Testis (tissue), 2 donors: ENCODE measurements at regions not wholly inside any gene's neighbourhood (a gene's known extent, or its start where the extent isn't known, plus 50 kb on each side); places are given as distances from the start of the nearest gene placed in this dataset.

ENCODE experiments used
- CTCF ChIP-seq, 3 experiments: fragments of 450-650 bp in 2 of 3; fragments of 200-600 bp in 1 of 3; sonication (generic) in 1 of 3; IDR thresholded peaks; one replicate each; pipeline ENCODE4 v1.5.1; 2016 to 2019; ENCODE audit warnings: antibody characterized with exemption in 3 of 3, mild to moderate bottlenecking in 2 of 3, moderate library complexity in 1 of 3
- POLR2A ChIP-seq: fragments of 450-650 bp; IDR thresholded peaks from one replicate; pipeline ENCODE4 v1.6.1; 2017; ENCODE audit warnings: antibody characterized with exemption, mild to moderate bottlenecking, moderate library complexity

GRCh38 chr1:117747605-117748004 lies 141.8 kb downstream of the TENT5C start:
- TF ChIP-seq CTCF (IDR thresholded peaks at IDR 0.05) (no peak), POLR2A (no peak)
